Fibroblast of gingiva (primary cell): ENCODE measurements at regions not wholly inside any gene's neighbourhood (a gene's known extent, or its start where the extent isn't known, plus 50 kb on each side); places are given as distances from the start of the nearest gene placed in this dataset.
"Not testable (repeated sequence)": the region's sequence is repeated elsewhere in the genome, so short reads cannot be mapped to it uniquely, and the experiment has no call there.

Experiments
- DNase-seq: peaks from one replicate; pipeline ENCODE4 v3.0.0-alpha.2; 2011; ENCODE audit warnings: low read depth

DNA sequence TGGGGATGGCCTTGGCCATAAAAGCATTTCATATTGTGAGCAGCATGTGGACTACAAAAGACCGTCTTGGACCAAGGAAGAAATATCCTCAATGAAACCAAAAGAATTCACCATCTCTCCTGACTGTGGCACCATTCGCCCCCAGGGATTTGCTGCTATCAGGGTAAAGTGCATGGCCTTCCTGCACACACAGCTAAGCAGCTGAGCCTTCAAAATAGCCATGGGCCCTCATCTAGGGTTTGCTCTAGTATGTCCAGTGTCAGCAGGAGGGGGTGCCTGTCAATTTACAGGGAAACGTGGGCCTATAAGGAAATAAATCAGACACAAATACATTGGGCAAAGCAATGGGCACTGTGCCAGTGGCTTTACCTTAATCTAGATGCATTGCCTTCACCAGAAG lies 296.6 kb upstream of the NBPF12 start:
- not testable (repeated sequence) for DNase-seq

DNA sequence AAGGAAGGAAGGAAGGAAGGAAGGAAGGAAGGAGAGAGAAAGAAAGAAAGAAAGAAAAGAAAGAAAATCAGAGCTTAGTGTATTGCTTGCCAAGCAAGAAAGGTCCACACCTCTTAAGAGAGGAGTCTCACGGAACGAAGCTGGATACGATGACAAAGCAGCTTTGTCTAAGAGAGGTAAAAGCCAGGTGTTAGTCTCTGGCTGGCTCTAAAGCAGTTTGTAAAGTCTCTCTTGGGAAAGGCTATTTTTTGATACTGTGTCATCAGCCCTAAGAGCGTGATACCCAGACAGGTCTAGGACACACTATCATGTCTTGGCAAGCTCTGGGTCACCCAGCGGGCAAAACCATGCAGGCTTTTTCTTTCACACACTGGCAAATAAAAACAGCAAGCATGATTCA lies 297.5 kb upstream of the NBPF12 start:
- DNase-seq: not testable (repeated sequence)

- DNase-seq: not testable (repeated sequence)
Observed at GRCh38 chr1:146630302-146630701, 307.8 kb upstream of the NBPF12 start.

DNA sequence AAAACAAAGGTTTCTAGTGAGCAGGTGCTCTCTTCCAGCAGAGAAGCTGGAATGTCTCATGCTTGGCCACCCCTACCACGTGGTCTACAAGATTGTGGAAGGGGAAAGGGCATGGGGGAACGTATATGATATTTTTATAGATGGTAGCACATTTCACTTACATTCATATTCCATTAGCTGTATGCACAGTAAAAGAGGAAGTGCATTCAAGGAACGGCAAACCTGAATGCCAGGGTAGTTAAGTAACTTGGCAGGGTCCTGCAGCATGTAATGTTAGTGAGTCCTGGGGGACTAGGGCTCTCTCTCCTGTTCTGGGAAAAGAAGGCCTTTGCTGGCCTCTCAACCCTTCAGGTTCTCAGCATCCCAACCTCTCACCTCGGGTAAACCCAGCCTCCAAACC lies 319.5 kb upstream of the NBPF12 start:
- DNase-seq: not testable (repeated sequence)

DNA sequence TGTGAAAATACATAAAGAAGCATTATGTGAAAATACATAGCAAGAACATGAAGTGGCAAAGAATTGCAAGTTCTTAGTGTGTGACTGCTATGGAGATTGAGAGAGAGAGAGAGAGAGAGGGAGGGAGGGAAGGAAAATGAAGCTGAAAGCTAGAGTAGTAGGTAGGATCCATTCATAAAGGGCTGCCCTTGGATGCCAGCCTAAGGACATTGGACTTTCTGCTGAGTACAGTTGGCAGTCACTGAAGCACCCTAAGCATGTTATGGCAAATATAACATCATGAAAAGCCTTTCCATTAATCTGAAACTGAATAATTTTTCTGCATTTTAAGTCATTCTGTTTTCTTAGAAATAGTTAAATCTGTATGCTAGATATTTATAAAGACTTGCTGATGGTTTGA lies 333.4 kb upstream of the NBPF12 start:
- not testable (repeated sequence) for DNase-seq

DNA sequence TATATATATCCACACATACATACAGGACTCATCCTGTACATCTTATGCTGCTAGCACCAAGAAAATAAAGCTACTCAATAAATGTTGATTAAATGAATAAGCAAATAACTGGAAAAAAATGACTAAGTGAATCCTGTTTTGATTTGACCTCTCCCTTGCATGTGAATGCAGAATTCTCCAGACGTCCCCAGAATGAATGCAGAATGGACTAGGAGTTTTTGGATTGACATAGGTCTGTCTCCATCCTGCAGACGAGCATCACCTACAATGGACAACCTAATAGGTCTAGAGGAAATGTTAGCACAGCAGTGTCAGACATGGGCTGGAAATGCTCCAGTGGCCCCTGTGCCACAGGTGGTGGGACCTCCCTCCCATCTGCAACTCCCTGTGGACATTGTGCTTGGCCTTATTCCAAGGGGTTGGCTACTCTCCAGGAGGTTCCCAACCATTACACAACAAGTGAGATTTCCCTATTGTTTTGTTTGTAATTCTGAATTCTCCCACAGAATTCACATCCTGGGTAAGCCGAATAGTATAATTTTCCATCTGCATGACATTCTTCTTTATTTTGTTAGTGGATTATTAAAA lies 337.3 kb upstream of the NBPF12 start:
- not testable (repeated sequence) for DNase-seq

DNA sequence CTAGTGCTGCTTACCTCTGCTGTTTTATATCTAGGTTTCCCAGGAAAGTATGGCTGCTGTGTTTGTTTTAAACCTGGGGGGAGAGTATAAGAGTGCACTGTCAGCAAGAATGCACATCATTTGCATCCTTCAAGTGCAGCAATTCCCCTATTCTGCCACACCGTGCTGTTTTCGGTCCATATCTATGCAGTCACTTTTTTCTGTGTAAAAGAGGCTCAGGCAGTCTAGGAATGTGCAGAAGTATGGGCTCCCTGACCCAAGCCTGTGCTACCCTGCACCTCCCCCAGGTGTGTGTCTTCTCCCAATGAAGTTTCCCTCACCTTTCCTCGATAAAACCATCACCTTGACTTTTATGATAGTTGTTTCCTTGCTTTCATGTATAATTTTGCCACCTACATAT lies 338.2 kb upstream of the NBPF12 start:
- DNase-seq: not testable (repeated sequence)

GRCh38 chr1:146581229-146581628 lies 352.4 kb upstream of the NOTCH2NLA start:
- DNase-seq: not testable (repeated sequence)

DNA sequence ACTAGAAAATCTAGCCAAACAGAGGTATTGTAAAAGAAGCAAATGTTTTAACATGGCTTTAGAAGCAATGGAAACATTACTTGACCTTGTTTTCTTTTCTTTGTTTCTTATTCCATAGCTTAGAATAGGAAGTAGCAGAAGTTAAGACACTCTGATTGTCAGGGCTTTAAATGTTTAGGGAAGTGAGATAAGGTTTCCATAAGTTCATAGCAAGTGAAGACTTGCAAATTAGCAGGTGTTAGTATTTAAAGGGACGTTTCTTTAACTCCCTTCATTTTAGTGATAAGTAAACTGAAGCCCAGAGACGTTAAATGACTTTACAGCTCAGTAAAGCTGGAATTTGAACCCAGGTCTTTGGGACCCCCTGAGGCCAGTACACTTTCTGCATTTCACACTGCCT lies 338.7 kb upstream of the NOTCH2NLA start:
- not testable (repeated sequence) for DNase-seq

GRCh38 chr1:146558032-146558431 lies 329.2 kb upstream of the NOTCH2NLA start:
- DNase-seq: not testable (repeated sequence)

GRCh38 chr1:146556405-146556804 lies 327.6 kb upstream of the NOTCH2NLA start:
- DNase-seq: not testable (repeated sequence)

- DNase-seq: not testable (repeated sequence)
Observed at GRCh38 chr1:146552414-146552813, 323.6 kb upstream of the NOTCH2NLA start.

- DNase-seq: not testable (repeated sequence)
Observed at GRCh38 chr1:146548684-146549083, 319.9 kb upstream of the NOTCH2NLA start.

- not testable (repeated sequence) for DNase-seq
Observed at GRCh38 chr1:146546189-146546588, 317.4 kb upstream of the NOTCH2NLA start.

GRCh38 chr1:146537775-146538373 lies 309.1 kb upstream of the NOTCH2NLA start:
- not testable (repeated sequence) for DNase-seq

DNA sequence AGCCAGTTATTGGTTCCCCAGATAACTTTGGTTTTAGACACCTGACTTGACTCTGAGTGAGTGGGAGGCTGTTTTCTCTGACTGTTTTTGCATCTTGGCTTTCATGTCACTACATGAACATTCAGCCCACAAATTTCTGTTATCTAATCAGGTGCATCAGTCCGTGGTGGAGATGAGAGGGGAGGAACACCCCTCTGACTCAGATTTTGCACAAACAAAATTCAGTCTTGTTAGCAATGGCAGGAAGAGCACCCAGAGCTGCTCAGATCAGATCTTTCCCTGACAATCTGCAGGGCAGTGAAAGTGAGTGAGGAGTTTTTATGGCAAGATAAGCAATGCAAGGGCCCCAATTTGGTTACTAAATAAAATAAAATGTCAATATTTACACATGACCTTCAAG lies 307.2 kb upstream of the NOTCH2NLA start:
- not testable (repeated sequence) for DNase-seq

- not testable (repeated sequence) for DNase-seq
Observed at GRCh38 chr1:146535575-146535974, 306.8 kb upstream of the NOTCH2NLA start.

GRCh38 chr1:146530958-146531357 lies 302.1 kb upstream of the NOTCH2NLA start:
- DNase-seq: not testable (repeated sequence)

DNA sequence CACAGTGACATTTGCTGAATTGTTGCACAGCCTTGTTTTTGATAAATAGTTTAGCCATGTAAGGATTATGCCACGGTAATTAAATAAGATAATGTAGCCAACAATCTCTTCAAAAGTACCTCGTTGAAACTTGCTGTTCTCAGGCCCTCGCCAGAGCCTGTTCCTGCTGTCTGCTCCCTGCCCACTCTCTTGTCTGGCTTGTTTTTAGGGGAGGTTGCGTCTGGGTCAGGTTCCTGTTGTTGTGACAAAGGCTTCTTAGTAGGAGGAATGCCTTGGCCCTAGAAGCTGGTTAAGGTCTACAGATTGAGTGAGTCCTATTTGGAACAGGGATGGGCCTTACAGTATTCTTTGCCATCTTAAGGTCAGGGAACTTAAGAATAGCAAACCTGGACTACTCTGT lies 294.0 kb upstream of the NOTCH2NLA start:
- DNase-seq: not testable (repeated sequence)

- not testable (repeated sequence) for DNase-seq
Observed at GRCh38 chr1:146522345-146522744, 293.5 kb upstream of the NOTCH2NLA start.

- DNase-seq: not testable (repeated sequence)
Observed at GRCh38 chr1:146521804-146522203, 293.0 kb upstream of the NOTCH2NLA start.

- DNase-seq: not testable (repeated sequence)
Observed at GRCh38 chr1:146513754-146514153, 284.9 kb upstream of the NOTCH2NLA start.

- DNase-seq: not testable (repeated sequence)
Observed at GRCh38 chr1:146511047-146511777, 282.4 kb upstream of the NOTCH2NLA start.
